HuH-7 (cell line): ENCODE measurements at regions not wholly inside any gene's neighbourhood (a gene's known extent, or its start where the extent isn't known, plus 50 kb on each side); places are given as distances from the start of the nearest gene placed in this dataset.

Experiments used
- DNase-seq: peaks from one replicate; pipeline ENCODE4 v3.0.0; 2011; ENCODE audit warnings: low spot score

GRCh38 chr9:16245756-16246440 is 624.6 kb downstream of the BNC2 start:
- DNase-seq: no peak

GRCh38 chr9:16246785-16247184 is 623.7 kb downstream of the BNC2 start:
- no peak for DNase-seq

- DNase-seq: no peak
Measured at GRCh38 chr9:16247188-16247875, 623.1 kb downstream of the BNC2 start.

- DNase-seq: no peak
Measured at GRCh38 chr9:16248822-16249221, 621.6 kb downstream of the BNC2 start.

- no peak for DNase-seq
Measured at GRCh38 chr9:16252616-16253015, 617.9 kb downstream of the BNC2 start.

GRCh38 chr9:16254674-16255073 is 615.8 kb downstream of the BNC2 start:
- no peak for DNase-seq

- DNase-seq: no peak
Measured at GRCh38 chr9:16255217-16255616, 615.3 kb downstream of the BNC2 start.

GRCh38 chr9:16257604-16258003 is 612.9 kb downstream of the BNC2 start:
- no peak for DNase-seq

GRCh38 chr9:16258191-16258590 is 612.3 kb downstream of the BNC2 start:
- no peak for DNase-seq

GRCh38 chr9:16258708-16259107 is 611.8 kb downstream of the BNC2 start:
- no peak for DNase-seq

GRCh38 chr9:16262477-16263261 is 607.8 kb downstream of the BNC2 start:
- DNase-seq: no peak

GRCh38 chr9:16265688-16266087 is 604.8 kb downstream of the BNC2 start:
- DNase-seq: no peak

- no peak for DNase-seq
Measured at GRCh38 chr9:16266648-16267276, 603.7 kb downstream of the BNC2 start.

- DNase-seq: no peak
Measured at GRCh38 chr9:16267281-16268066, 603.0 kb downstream of the BNC2 start.

- no peak for DNase-seq
Measured at GRCh38 chr9:16268067-16268881, 602.2 kb downstream of the BNC2 start.

GRCh38 chr9:16271967-16272366 is 598.5 kb downstream of the BNC2 start:
- DNase-seq: no peak

- DNase-seq: no peak
Measured at GRCh38 chr9:16272776-16273175, 597.7 kb downstream of the BNC2 start.

GRCh38 chr9:16275795-16276624 is 594.5 kb downstream of the BNC2 start:
- DNase-seq: no peak

- no peak for DNase-seq
Measured at GRCh38 chr9:16276866-16277265, 593.6 kb downstream of the BNC2 start.

- DNase-seq: no peak
Measured at GRCh38 chr9:16277471-16277960, 593.0 kb downstream of the BNC2 start.
